Hippocampal formation (tissue), 2 donors: ENCODE measurements at regions not wholly inside any gene's neighbourhood (a gene's known extent, or its start where the extent isn't known, plus 50 kb on each side); places are given as distances from the start of the nearest gene placed in this dataset.
A peak's percentile ranks its signal among the peaks of the same experiment; 100 is the strongest.

ENCODE experiments used
- DNase-seq, 2 donors: peaks; one replicate each; lab custom pipeline; 2025; lab: John Stamatoyannopoulos, UW

DNA sequence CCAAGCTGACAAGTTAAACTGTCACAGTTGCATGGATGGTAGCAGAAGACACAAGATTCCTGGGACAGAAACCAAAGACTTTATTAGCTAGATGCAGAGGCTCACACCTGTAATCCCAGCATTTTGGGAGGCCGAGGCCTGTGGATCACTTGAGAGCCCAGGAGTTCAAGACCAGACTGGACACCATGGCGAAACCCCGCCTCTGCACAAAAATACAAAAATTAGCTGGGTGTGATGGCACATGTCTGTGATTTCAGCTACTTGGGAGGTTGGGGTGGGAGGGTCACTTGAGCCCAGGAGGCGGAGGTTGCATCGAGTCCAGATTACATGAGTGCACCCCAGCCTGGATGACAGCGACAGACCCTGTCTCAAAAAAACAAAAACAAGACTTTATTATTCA, 346.6 kb downstream of the IRS2 start:
- DNase-seq, result no peak

DNA sequence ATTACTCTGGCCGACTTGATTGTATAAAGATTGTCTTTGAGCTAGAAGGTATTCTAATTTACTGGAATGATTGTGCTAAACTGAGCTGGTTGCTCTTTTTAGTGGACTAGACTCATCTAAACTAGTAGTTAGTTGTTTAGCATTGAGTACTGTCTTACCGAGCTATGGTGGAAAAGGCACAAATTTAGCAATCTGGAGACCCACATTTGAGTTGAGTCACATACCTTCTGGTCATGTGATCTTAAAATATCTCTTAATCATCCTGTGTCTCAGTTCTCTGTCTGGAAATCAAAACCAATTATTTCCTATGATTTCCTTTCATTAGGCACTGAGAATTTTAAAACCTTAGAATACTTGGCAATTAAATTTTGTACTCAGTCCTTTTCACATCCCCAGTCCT, 349.5 kb downstream of the IRS2 start:
- no peak for DNase-seq

DNA sequence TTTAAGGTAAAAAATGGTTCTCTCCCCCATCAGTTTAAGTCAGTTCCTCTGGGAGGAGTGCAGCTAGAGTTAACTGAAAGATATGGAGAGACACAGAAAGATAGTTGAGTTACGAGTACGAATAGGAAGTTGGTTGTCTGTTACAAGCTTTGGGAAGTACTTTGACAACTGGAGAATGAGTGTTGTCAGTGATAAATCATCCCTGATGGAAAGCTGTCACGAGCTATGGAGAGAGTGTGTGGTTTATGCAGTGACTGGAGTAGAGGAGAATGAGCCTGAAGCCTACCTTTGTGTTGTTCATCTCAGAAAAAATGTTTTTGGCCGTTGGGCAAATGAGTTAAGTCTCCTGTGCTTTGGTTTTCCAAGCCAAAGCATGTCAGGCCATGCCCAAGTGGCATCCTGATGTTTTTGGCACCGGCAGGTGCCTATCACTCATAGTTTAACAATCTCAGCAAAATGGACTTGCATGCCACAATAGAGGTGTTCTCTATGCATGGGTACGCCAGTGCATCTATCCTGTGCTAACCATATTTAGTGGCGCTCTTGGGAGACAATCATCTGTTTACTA, 350.2 kb downstream of the IRS2 start:
- no peak for DNase-seq

DNA sequence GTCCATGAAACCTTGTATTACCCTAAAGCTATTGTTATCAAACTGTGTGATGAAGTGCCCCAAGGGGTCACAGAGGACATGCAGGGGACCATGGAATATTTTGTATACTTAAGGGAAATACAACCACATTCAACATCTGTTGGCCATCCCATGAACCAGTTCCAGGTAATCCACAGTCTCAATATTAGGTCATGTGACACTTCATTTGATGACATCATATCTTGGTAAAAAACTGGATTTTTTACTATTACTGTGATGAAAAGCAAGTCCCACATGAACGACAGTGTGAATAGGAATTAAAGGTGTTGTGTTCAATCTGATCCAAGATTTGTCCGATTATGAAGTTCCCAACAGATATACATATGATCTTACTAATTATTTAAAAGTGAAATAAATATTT, 355.2 kb downstream of the IRS2 start:
- no peak for DNase-seq

DNA sequence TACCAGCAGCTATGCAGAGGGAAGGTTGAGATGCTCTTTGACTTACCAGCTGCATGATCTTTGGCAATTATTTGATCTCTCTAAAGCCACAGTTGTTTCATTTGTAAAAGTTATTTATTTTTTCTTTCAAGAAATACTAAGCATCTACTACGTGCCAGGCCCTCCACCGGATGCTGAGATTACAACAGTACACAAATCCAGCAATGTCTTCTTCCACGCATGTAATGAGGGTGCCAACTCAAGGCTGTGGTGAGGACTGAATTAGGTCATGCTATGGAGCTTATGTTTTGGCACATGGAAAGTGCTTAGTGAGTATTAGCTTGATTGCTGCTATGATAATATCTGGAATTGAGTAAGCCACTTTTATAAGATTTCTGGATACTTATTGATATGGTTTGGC, 358.2 kb downstream of the IRS2 start:
- DNase-seq, result no peak

DNA sequence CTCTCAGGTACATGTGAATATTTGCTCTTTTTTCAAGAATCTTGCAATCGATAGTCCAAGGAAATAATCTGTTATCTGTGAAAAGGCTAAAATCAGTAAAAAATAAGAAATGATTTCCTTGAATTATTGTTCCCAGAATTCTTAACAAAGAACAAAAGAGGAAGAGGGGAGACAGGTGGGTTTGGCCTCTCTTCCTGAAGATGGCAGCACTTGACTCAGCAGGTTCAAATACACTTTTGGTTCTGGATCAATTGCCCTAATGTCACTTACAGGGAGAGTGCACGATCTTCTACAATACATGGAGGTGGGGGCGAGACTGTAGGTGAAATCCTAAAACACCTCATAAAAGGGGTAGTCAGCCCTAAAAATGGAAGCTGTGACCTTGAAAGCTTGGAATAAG, 358.7 kb downstream of the IRS2 start:
- DNase-seq, result no peak

DNA sequence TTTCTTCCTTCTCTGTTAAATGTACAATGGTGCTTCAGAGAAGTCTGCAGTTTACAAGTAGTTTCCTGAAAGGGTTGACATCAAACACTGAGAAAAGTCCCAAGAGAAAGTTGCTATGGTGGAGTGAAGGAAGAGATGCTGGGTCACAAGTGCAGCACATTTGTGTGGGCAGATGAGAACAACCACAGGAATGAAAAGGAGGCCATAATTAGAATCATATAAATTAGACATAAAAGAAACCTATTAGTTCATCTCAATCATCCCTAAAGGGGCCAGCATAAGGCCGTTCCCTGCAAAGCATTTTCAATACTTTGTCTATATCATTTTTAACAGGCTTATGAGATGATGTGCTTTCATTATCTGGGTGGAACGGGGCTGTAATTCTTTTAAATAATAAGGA, 359.2 kb downstream of the IRS2 start:
- DNase-seq, result no peak

DNA sequence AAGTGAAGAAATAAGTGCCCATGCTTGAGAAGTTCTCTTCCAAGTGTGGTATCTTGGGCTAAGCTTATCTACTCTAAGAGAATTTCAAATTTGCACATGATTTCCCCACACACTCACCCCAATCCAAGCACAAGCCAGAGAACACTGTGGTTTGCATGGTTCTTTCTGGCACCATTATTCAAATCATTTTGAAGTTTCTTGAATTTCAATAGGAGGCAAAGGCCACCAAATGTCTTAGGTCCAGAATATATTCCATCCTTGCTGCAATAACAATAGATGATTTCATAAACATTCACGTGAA, 359.7 kb downstream of the IRS2 start:
- DNase-seq, result no peak

DNA sequence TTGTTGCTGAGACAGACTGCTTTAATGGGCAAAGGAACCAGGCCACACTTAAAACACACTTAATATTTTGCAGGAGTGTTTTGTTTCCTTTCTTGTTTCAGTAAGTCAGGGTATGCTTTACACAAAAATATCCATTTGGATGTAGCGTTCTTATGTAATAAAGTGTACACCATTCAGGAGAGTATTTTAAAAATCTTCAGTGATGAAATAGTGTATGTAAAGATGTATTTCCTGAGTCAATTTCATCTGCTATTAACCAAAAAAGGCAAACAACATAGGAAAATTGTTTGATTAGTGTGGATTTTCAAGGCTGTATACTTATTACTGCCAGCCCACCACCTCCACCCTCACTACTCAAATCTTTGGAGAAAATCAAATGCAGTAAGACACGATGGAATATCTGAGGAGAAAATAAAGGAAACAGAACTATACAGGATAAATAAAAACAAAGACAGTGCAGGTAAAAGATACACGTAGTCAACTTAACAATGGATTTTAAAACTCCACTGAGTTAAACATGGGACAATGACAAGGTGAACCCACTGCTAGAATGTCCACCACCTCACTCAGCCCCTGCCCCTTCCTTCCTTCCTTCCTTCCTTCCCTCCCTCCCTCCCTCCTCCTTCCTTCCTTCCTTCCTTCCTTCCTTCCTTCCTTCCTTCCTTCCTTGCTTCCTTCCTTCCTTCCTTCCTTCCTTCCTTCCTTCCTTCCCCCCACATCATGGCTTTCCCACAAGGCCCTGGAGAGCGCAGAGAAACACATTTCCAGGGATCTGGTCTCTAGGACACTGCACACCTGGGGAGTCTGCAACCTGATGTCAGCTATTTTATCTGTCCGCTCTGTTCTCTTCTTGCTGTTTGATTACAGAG, 360.3 kb downstream of the IRS2 start:
- DNase-seq, result no peak

DNA sequence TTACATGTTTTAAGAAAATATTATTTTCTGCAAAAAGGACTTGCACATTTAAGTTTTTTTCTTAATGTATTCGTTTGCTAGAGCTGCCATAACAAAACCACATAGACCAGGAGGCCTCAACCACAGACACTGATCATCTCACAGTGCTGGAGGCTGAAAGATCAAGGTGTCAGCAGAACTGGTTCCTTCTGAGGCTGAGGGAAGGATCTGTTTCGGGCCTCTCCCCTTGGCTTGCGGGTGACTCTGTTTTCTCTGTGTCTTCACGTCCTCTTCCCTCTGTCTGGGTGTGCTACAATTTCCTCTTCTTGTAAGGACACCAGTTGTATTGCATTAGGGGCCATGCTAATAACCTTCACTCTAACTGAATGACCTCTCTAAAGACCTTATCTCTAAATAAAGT, 364.2 kb downstream of the IRS2 start:
- DNase-seq, result no peak

DNA sequence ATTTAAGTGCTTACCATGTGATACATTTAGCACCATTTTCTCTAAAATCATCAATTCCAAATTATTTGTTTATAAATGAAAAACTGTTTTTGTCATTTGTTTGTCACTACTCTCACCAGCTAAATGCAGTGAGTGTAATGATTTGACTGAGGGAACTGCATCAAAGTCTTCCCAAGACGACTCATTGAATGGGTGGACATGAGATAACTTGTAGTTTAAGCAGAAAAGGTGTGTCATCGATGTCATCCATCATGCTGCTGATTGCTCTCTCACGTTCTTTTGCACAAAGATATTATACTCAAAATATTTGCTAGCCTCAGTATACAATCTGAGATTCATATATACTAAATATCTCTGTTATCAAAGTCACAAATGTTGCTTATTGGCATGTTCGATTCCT, 366.5 kb downstream of the IRS2 start:
- DNase-seq, result no peak

DNA sequence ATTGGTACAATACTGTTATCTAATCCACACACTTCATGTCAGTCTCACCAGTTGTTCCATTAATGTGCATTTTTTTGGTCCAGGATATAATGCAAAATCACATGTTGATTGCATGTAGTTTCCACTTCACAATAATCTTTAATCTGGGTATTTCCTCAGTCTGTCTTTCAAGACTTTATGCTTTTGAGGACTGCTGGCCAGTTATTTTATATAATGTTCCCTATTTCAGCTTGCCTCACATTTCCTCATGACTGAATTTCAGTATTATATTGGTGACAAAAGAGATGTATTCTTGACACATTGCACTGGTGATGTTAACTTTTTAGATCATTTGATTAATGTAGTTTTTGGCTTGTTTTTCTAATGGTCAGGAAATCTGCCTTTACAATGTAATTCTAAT, 368.3 kb downstream of the IRS2 start:
- DNase-seq, result no peak

DNA sequence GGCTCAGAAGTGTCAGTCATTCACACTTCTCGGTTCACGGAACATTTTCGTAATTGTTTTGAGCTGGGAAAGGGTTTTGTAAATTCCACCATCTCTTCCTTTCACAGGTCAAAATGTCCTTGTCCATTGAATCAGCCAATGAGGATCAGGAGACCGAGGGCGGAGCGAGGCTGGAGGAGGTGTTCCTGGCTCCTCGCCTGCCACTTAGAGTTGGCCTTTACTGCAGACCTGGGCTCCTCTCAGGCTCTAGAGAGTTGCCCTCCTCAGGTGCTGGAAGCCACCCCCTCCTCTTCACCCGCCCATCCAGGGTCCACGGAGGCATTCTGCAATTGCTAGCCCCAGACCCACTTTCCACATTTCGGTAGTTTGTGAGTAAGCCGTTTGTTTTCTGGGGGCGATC, 370.4 kb downstream of the IRS2 start:
- DNase-seq, result no peak

DNA sequence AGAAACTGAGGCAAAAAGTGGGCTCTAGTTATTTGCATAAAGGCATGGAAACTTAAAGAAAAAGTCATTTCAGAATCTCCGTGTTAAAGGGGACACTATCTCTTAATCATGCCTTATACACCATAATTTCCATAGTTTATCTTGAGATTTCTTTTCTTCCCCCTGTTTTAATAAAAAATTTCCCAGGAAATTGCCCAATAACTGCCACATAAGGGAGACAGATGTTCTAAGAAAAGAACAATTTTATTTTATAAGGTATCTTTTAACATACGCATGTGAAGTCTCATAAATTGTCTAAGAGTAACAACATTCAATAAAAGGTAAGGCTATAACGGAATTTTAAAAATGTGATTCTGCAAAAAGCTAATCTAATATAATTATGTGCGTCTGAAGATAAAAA, 371.3 kb downstream of the IRS2 start:
- no peak for DNase-seq

DNA sequence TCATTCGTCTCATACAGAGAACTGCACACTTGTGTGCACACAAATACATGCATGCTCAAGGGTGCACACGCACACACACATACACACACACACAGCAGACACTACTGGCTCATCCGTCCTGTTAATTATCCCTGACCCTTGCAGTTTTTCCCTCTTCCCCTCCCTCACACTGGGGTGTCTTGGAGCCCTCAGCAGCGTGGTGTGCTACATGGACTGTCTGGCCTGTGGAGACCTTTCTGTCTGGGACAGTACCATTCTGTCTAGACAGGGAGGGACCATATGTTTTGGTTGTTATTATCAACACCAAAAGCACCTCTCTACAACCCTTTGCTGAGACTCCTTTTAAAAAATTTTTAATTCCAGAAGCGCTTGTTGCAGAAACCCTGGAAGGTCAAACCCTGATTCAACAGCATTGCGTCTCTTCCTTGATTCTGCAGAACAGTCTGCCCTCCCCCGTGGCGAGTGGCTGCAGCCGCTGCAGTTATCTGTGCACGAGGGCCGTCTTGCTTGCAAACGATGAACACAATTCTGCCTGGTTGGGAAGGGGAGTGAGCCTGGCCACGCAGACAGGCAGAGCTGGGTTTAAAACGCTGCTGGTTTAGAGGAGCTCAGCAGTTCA, 374.0 kb downstream of the IRS2 start:
- DNase-seq, result peak; percentile 19 to 48

DNA sequence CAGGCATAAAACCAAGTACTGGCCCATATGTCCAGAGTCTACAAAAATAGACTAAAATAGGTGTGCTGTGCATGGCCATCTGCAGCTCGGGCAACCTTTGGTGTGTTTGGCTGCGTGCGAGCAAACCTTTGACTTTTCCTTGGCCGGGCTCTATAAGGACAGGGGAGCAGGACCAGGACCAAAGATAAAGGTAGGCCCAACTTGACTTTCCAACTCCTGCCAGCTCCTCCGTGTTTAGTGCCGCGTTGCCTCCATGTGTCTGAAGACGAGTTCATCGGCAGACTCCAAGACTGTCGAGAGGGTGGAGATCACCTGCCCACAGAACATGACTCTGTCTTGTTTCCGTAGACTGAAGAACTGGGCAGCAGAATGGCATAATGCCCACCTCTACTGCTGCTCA, 375.5 kb downstream of the IRS2 start:
- DNase-seq, result no peak

DNA sequence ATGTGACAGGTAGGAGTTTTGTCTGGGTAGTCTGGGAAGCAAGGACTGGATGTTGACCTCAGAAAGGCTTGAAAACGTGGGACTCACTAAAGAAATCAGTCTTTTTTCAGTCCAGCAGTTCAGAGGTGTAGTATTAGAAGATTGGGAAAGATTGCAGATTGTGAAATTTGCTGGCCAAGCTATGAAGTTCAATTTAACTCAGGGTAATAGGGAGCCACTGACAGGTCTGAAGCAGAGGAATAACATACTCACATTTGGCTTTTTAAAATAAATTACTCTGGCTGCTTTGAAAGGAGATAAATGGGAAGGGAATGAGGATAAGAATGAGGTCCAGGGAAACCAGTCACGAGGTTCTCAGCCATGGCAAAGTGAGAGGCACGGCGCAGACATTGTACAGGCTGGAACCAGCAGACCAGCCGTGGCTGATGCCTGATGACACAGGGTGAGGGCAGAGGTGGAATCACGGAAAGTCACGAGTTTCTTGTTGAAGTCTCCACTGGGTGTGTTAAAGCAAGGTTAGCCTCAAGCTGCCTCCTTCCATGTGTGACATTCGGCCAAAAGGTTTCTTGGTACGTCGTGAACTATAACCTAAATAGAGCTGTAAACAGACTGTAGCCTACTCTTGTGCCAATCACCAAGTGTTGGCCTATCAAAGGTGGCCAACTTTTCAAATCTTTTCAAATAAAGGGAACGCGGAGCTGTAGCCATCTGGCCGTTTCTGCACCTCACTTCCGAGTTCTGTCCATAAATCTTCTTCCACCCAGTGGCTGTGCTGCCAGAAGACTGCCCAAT, 377.6 kb downstream of the IRS2 start:
- no peak for DNase-seq

DNA sequence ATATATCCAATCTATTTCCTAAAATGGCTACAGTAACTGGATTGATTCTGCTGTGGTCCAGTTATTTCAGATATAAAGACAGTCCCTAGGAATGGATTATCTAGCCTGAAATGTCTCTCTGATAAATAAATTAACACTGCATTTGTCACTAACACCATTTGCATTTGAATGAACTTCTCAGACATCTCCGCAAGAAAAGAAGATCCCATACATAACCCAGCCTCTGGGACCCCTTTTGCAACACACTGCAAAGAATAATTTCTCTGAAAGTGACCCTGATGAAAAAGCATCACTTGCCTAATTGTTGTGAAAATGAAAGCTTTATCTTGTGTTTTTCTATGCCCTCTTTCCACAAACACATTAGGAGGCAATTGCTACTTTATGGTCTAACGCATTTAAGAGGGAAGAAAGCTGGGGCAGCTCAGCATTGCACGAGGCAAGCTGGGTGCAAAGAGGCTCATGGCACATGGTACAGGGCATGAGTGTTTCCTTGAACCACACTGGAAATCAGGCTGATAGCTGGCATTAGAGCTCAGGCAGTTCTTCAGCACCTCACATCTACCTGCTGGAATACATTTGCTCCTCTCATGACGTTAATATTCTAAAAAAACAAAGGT, 379.9 kb downstream of the IRS2 start:
- no peak for DNase-seq

DNA sequence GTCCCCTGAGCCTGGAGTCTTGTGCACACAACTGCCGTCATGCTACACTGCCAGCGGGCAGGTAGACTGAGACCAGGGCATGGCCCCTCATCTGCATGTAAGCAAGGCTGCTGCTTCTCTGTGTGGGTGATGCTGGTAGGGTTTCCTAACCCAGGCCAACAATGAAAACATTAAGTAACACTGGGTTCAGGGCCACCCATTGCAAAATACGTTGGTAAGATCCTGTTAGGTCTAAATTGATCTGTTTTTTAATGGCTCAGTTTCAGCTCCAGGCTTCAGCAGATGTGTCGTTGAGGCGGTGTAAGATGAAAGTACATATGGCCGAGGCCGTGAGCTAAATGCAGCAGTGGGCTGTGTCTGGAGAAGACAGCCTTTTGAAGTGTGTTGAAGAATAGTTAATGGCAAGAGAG, 383.4 kb downstream of the IRS2 start:
- no peak for DNase-seq

DNA sequence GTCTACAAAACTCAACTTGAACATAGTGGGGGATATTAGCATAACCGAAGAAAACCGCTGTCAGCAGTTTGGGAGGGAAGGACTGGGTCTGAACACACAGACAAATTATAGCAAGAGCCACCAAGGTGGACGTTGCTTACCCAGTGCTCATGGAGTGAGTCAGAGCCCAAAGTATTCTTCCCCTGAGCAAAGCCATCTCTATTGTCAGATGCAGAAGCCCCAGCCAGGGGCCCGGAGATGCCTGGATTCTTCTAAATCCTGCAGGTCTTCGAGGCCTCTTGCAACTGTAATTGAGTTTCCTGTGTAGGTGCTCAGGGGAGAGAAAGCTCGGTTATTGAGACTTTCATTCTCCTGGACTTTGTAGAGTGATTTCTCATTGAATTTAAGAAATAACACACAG, 384.5 kb downstream of the IRS2 start:
- DNase-seq, result no peak

DNA sequence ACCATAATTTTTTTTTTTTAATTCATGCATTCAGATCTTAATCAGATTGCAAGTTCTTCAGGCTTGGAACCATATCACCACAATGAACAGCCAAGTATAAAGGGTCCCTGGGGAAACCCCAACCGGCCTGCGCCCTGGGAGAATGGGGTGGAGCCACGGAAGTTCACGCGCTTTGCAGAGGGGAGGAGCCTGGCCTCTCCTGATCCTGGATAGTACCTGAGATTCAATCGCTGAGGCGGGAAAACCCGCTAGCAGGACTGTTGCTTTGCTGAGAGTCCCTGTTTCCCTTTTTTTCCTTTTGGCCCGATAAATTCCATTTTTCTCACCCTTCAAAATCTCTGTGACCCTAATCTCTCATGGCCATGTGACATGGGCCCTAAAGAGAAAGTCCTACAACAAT, 385.1 kb downstream of the IRS2 start:
- no peak for DNase-seq

DNA sequence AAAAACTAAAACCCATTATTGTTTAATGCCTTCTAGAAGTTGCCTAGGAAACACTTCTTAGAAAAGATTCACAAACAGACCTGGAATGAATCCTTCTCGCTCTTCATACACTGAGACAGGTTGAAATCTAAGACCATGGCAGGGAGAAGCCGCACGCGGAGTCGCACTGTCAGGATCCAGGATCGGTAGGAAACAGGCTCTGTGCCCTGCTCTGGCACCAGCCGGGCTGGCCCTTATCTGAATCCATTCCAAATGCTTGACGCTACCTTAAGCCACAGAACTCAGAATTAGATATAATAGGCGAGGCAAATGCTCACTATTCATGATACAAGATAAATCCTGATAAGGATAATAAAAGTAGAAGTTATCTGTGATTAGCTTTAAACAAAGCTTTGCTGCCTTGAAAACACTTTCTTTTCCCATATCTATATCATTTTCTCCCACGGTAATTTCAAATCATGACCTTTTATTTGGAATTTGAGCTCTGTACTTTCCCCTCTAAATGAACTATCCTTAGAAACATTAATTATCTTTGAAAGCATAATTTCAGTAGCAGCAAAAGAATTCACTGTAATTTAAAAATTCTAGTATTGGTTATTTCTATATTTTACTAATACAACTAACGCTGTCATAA, 385.6 kb downstream of the IRS2 start:
- no peak for DNase-seq
